NCI-H524 (cell line): ENCODE measurements at regions not wholly inside any gene's neighbourhood (a gene's known extent, or its start where the extent isn't known, plus 50 kb on each side); places are given as distances from the start of the nearest gene placed in this dataset.
"Not testable (repeated sequence)": the region's sequence is repeated elsewhere in the genome, so short reads cannot be mapped to it uniquely, and the experiment has no call there.

Experiments used
- DNase-seq, 2 experiments: peaks; one replicate each; lab custom pipeline; 2025; lab: John Stamatoyannopoulos, UW

- not testable (repeated sequence) for DNase-seq
These were observed 499.7 kb upstream of the ATP2B1 start for GRCh38 chr12:90208379-90208778.

GRCh38 chr12:90207799-90208198, 499.2 kb upstream of the ATP2B1 start:
- no peak for DNase-seq

- no peak for DNase-seq
These were observed 496.5 kb upstream of the ATP2B1 start for GRCh38 chr12:90205165-90205564.

GRCh38 chr12:90203556-90203955, 494.9 kb upstream of the ATP2B1 start:
- DNase-seq = no peak

GRCh38 chr12:90199006-90199405, 490.4 kb upstream of the ATP2B1 start:
- no peak for DNase-seq

GRCh38 chr12:90193500-90193899, 484.9 kb upstream of the ATP2B1 start:
- no peak for DNase-seq

- DNase-seq = no peak
These were observed 480.2 kb upstream of the ATP2B1 start for GRCh38 chr12:90188857-90189256.

- no peak for DNase-seq
These were observed 474.6 kb upstream of the ATP2B1 start for GRCh38 chr12:90183201-90183600.

- peak in 1 of 2 experiments; percentile 8 for DNase-seq
These were observed 472.6 kb upstream of the ATP2B1 start for GRCh38 chr12:90181216-90181615.

GRCh38 chr12:90174956-90175355, 466.3 kb upstream of the ATP2B1 start:
- DNase-seq = no peak

GRCh38 chr12:90174198-90174510, 465.5 kb upstream of the ATP2B1 start:
- DNase-seq = peak; percentile 86 to 96

GRCh38 chr12:90173499-90174197, 465.0 kb upstream of the ATP2B1 start:
- no peak for DNase-seq

GRCh38 chr12:90172524-90172923, 463.9 kb upstream of the ATP2B1 start:
- no peak for DNase-seq

- DNase-seq = no peak
These were observed 462.1 kb upstream of the ATP2B1 start for GRCh38 chr12:90170740-90171139.

- no peak for DNase-seq
These were observed 459.0 kb upstream of the ATP2B1 start for GRCh38 chr12:90167518-90168208.

GRCh38 chr12:90166671-90167070, 458.0 kb upstream of the ATP2B1 start:
- no peak for DNase-seq

- DNase-seq = no peak
These were observed 457.4 kb upstream of the ATP2B1 start for GRCh38 chr12:90166012-90166411.

- no peak for DNase-seq
These were observed 455.3 kb upstream of the ATP2B1 start for GRCh38 chr12:90163975-90164374.

- no peak for DNase-seq
These were observed 445.2 kb upstream of the ATP2B1 start for GRCh38 chr12:90153827-90154226.

GRCh38 chr12:90152897-90153624, 444.4 kb upstream of the ATP2B1 start:
- no peak for DNase-seq

GRCh38 chr12:90151491-90152015, 442.9 kb upstream of the ATP2B1 start:
- no peak for DNase-seq

- DNase-seq = no peak
These were observed 440.8 kb upstream of the ATP2B1 start for GRCh38 chr12:90149453-90149852.
